H9 (cell line): ENCODE measurements at regions not wholly inside any gene's neighbourhood (a gene's known extent, or its start where the extent isn't known, plus 50 kb on each side); places are given as distances from the start of the nearest gene placed in this dataset.

Experiments used
- DNase-seq: peaks from one replicate; pipeline ENCODE4 v3.0.0-alpha.2; 2017
- H2AFZ ChIP-seq: one replicate; pipeline ENCODE4 v1.6.1; 2013; ENCODE audit warnings: mild to moderate bottlenecking, low read length, control low read depth, moderate library complexity
- H2AK5ac ChIP-seq: 2 replicates; pipeline ENCODE4 v1.6.1; 2013; ENCODE audit warnings: low read length, control low read depth, mixed read lengths; ENCODE audit not compliant: insufficient read length
- H2BK120ac ChIP-seq: one replicate; pipeline ENCODE4 v1.6.1; 2013; ENCODE audit warnings: low read depth, mild to moderate bottlenecking, low read length, control low read depth, inconsistent platforms; ENCODE audit not compliant: poor library complexity, severe bottlenecking
- H2BK12ac ChIP-seq: 2 replicates; pipeline ENCODE4 v1.6.1; 2013; ENCODE audit warnings: low read length, control low read depth, mixed read lengths, low read depth; ENCODE audit not compliant: insufficient read length
- H2BK15ac ChIP-seq: 2 replicates; pipeline ENCODE4 v1.6.1; 2013; ENCODE audit warnings: low read depth, low read length, control low read depth
- H2BK20ac ChIP-seq: one replicate; pipeline ENCODE4 v1.6.1; 2013; ENCODE audit warnings: low read depth, mild to moderate bottlenecking, low read length, control low read depth, inconsistent platforms; ENCODE audit not compliant: poor library complexity, severe bottlenecking
- H2BK5ac ChIP-seq: 2 replicates; pipeline ENCODE4 v1.6.1; 2013; ENCODE audit warnings: low read length, control low read depth, mixed read lengths; ENCODE audit not compliant: insufficient read length
- H3K14ac ChIP-seq: 2 replicates; pipeline ENCODE4 v1.6.1; 2013; ENCODE audit warnings: low read length, control low read depth; ENCODE audit not compliant: insufficient read depth
- H3K18ac ChIP-seq: 2 replicates; pipeline ENCODE4 v1.6.1; 2013; ENCODE audit warnings: low read depth, mild to moderate bottlenecking, mixed read lengths, low read length, control low read depth; ENCODE audit not compliant: insufficient read length
- H3K23ac ChIP-seq: 2 replicates; pipeline ENCODE4 v1.6.1; 2013; ENCODE audit warnings: low read length, control low read depth, mixed read lengths, low read depth; ENCODE audit not compliant: insufficient read length
- H3K23me2 ChIP-seq: 2 replicates; pipeline ENCODE4 v1.6.1; 2013; ENCODE audit warnings: low read depth, mild to moderate bottlenecking, mixed read lengths, low read length, control low read depth; ENCODE audit not compliant: insufficient read length, poor library complexity, severe bottlenecking
- H3K27ac ChIP-seq: 2 replicates; pipeline ENCODE4 v1.5.1; 2013; ENCODE audit warnings: low read length, control low read depth, mixed read lengths, low read depth; ENCODE audit not compliant: insufficient read length
- H3K27me3 ChIP-seq: 2 replicates; pipeline ENCODE4 v1.6.1; 2013; ENCODE audit warnings: low read length, control low read depth, inconsistent platforms; ENCODE audit not compliant: insufficient read depth
- H3K4ac ChIP-seq: 2 replicates; pipeline ENCODE4 v1.6.1; 2013; ENCODE audit warnings: low read depth, mild to moderate bottlenecking, control low read depth, inconsistent platforms, low read length, moderate library complexity
- H3K4me1 ChIP-seq: 2 replicates; pipeline ENCODE4 v1.6.1; 2013; ENCODE audit warnings: low read length, control low read depth, inconsistent platforms; ENCODE audit not compliant: insufficient read depth
- H3K4me2 ChIP-seq: 2 replicates; pipeline ENCODE4 v1.6.1; 2013; ENCODE audit warnings: low read length, control low read depth, mixed read lengths; ENCODE audit not compliant: insufficient read length, insufficient read depth
- H3K56ac ChIP-seq: 2 replicates; pipeline ENCODE4 v1.6.1; 2013; ENCODE audit warnings: low read depth, mild to moderate bottlenecking, mixed read lengths, low read length, control low read depth; ENCODE audit not compliant: insufficient read length
- H3K79me1 ChIP-seq: 2 replicates; pipeline ENCODE4 v1.6.1; 2013; ENCODE audit warnings: low read depth, mild to moderate bottlenecking, moderate library complexity, low read length, control low read depth, inconsistent platforms; ENCODE audit not compliant: insufficient read depth, poor library complexity, severe bottlenecking
- H3K79me2 ChIP-seq: 2 replicates; pipeline ENCODE4 v1.6.1; 2013; ENCODE audit warnings: low read length, control low read depth, inconsistent platforms; ENCODE audit not compliant: insufficient read depth
- H3K9ac ChIP-seq: 2 replicates; pipeline ENCODE4 v1.6.1; 2013; ENCODE audit warnings: low read length, control low read depth, mixed read lengths; ENCODE audit not compliant: insufficient read length; ENCODE audit errors: extremely low read depth
- H3K9me3 ChIP-seq: one replicate; pipeline ENCODE4 v1.6.1; 2013; ENCODE audit warnings: low read depth, low read length, inconsistent platforms; ENCODE audit not compliant: control insufficient read depth
- H3T11ph ChIP-seq: one replicate; pipeline ENCODE4 v1.6.1; 2013; ENCODE audit warnings: mild to moderate bottlenecking, low read length, control low read depth, inconsistent platforms
- H4K20me1 ChIP-seq: one replicate; pipeline ENCODE4 v1.6.1; 2013; ENCODE audit not compliant: control insufficient read depth, insufficient read length, insufficient read depth
- H4K5ac ChIP-seq: 2 replicates; pipeline ENCODE4 v1.6.1; 2013; ENCODE audit warnings: low read depth, mild to moderate bottlenecking, mixed read lengths, low read length, control low read depth; ENCODE audit not compliant: insufficient read length
- H4K8ac ChIP-seq: replicated peaks from 2 replicates; pipeline ENCODE4 v1.6.1; 2013; ENCODE audit warnings: low read length, control low read depth, mixed read lengths, low read depth; ENCODE audit not compliant: insufficient read length
- H4K91ac ChIP-seq: 2 replicates; pipeline ENCODE4 v1.6.1; 2013; ENCODE audit warnings: low read depth, mild to moderate bottlenecking, moderate library complexity, mixed read lengths, low read length, control low read depth; ENCODE audit not compliant: insufficient read length
- H3K27ac Mint-ChIP-seq, 3 experiments: 2 replicates in 2 of 3; 3 replicates in 1 of 3; pipeline ENCODE4 v1.8.0; 2020 to 2021; ENCODE audit warnings: mixed read lengths in 3 of 3, mild to moderate bottlenecking in 1 of 3, moderate library complexity in 1 of 3
- H3K27me3 Mint-ChIP-seq: 2 replicates; pipeline ENCODE4 v1.8.0; 2021; ENCODE audit warnings: low read depth, mild to moderate bottlenecking, moderate library complexity, mixed read lengths
- H3K36me3 Mint-ChIP-seq, 3 experiments: 2 replicates in 2 of 3; 3 replicates in 1 of 3; pipeline ENCODE4 v1.8.0; 2020 to 2021; ENCODE audit warnings: low read depth in 3 of 3, mixed read lengths in 3 of 3; ENCODE audit not compliant: insufficient read depth in 1 of 3
- H3K4me1 Mint-ChIP-seq, 2 experiments: 2 replicates each; pipeline ENCODE4 v1.8.0; 2020; ENCODE audit warnings: mixed read lengths in 2 of 2
- H3K4me3 Mint-ChIP-seq, 2 experiments: 2 replicates in 1 of 2; 3 replicates in 1 of 2; pipeline ENCODE4 v1.8.0; 2020 to 2021; ENCODE audit warnings: mild to moderate bottlenecking in 2 of 2, mixed read lengths in 2 of 2, moderate library complexity in 1 of 2
- H3K9me3 Mint-ChIP-seq, 2 experiments: 2 replicates in 1 of 2; 3 replicates in 1 of 2; pipeline ENCODE4 v1.8.0; 2020; ENCODE audit warnings: mild to moderate bottlenecking in 2 of 2, mixed read lengths in 2 of 2, moderate library complexity in 1 of 2
- TF ChIP-seq, protein P1 (sequence below): fragments of 200-600 bp; sonication (generic); conservative IDR thresholded peaks from 3 replicates; pipeline ENCODE4 v1.8.0; 2021; ENCODE audit warnings: antibody characterized with exemption, mild to moderate bottlenecking

DNA sequence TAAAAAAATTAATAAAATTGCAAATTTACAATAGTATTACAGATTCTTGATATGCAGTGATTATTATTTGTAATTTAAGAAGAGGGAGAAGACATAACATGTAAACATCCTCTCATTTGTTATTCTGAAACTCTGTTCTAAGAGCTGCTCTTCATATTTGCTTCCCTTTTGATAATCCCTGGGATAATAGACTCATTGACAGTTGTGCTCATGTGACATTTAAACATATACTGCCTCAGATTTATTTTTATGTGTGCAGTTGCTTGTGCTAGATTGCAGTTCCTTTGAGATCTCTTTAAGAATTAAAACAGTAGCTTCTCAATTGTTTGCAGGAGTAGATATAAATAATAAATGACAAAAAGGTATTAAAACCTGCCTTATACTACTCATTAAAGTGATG is 605.1 kb upstream of the CNTNAP5 start:
- H3K23me2 ChIP-seq, result no peaks in the 10 kb centered on the region
- H3K9me3 Mint-ChIP-seq, result peaks cover 0 to 2% of the 10 kb centered on the region in 2 experiments; a peak in 2 of 5 replicates

More for the DNA sequence above, 605.1 kb upstream of the CNTNAP5 start:
- Histone ChIP-seq H3K4me1 (no peaks in the 10 kb centered on the region), H4K91ac (no peak overlapping the region), H2BK12ac (no peak overlapping the region), H3K79me1 (no peaks in the 10 kb centered on the region), H2BK5ac (no peak overlapping the region), H2BK15ac (no peak overlapping the region), H2AK5ac (no peak overlapping the region), H3K9ac (no peak overlapping the region), H3K4ac (no peak overlapping the region), H3K56ac (no peak overlapping the region), H2BK20ac (no peak overlapping the region), H3K18ac (no peak overlapping the region), H3K79me2 (no peaks in the 10 kb centered on the region), H3K14ac (no peak overlapping the region), H3K27me3 (no peaks in the 10 kb centered on the region), H3T11ph (no peak overlapping the region), H2BK120ac (no peak overlapping the region), H4K20me1 (no peaks in the 10 kb centered on the region), H3K4me2 (no peak overlapping the region), H3K23ac (no peak overlapping the region), H2AFZ (no peak overlapping the region), H4K5ac (no peak overlapping the region), H4K8ac (no peak overlapping the region), H3K27ac (no peak overlapping the region), H3K9me3 (no peaks in the 10 kb centered on the region)
- H3K4me1 Mint-ChIP-seq, result no peaks in the 10 kb centered on the region
- H3K27me3 Mint-ChIP-seq, result no peaks in the 10 kb centered on the region
- H3K4me3 Mint-ChIP-seq, result no peak overlapping the region
- no peaks in the 10 kb centered on the region for H3K36me3 Mint-ChIP-seq
- no peak for DNase-seq
- TF ChIP-seq, protein P1, sequence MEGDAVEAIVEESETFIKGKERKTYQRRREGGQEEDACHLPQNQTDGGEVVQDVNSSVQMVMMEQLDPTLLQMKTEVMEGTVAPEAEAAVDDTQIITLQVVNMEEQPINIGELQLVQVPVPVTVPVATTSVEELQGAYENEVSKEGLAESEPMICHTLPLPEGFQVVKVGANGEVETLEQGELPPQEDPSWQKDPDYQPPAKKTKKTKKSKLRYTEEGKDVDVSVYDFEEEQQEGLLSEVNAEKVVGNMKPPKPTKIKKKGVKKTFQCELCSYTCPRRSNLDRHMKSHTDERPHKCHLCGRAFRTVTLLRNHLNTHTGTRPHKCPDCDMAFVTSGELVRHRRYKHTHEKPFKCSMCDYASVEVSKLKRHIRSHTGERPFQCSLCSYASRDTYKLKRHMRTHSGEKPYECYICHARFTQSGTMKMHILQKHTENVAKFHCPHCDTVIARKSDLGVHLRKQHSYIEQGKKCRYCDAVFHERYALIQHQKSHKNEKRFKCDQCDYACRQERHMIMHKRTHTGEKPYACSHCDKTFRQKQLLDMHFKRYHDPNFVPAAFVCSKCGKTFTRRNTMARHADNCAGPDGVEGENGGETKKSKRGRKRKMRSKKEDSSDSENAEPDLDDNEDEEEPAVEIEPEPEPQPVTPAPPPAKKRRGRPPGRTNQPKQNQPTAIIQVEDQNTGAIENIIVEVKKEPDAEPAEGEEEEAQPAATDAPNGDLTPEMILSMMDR, result no peak
- H3K27ac Mint-ChIP-seq, result no peak overlapping the region
